Peyer's patch (tissue), 4 donors: ENCODE measurements at regions not wholly inside any gene's neighbourhood (a gene's known extent, or its start where the extent isn't known, plus 50 kb on each side); places are given as distances from the start of the nearest gene placed in this dataset.
"Not testable (repeated sequence)": the region's sequence is repeated elsewhere in the genome, so short reads cannot be mapped to it uniquely, and the experiment has no call there.

Experiments
- CTCF ChIP-seq, 6 experiments: fragments of 450-650 bp in 4 of 6; fragments of 200-600 bp in 2 of 6; sonication (generic) in 1 of 6; IDR thresholded peaks; one replicate each; pipeline ENCODE4 v1.5.1; 2017 to 2019; ENCODE audit warnings: antibody characterized with exemption in 6 of 6, mild to moderate bottlenecking in 3 of 6, moderate library complexity in 1 of 6
- POLR2A ChIP-seq, 2 donors: fragments of 450-650 bp; IDR thresholded peaks; one replicate each; pipeline ENCODE4 v1.5.1; 2017; ENCODE audit warnings: antibody characterized with exemption in 2 of 2, mild to moderate bottlenecking in 2 of 2, moderate library complexity in 2 of 2

GRCh38 chr13:82459575-82459974 is 1422.7 kb downstream of the SLITRK1 start:
- TF ChIP-seq POLR2A, CTCF (IDR thresholded peaks at IDR 0.05): not testable (repeated sequence)
